ENCODE measurements at regions not wholly inside any gene's neighbourhood (a gene's known extent, or its start where the extent isn't known, plus 50 kb on each side); places are given as distances from the start of the nearest gene placed in this dataset.

GRCh38 chr17:70562137-70562536 lies 392.8 kb downstream of the KCNJ2 start:
- TF ChIP-seq CTCF (IDR thresholded peaks at IDR 0.05; ENCODE audit: insufficient read depth, low read length, poor library complexity, severe bottlenecking) = no peak
- no peak for DNase-seq (ENCODE audit: extremely low read depth, insufficient read length)
- H3K36me3 ChIP-seq (ENCODE audit: control insufficient read depth, insufficient read depth, low read length) = no peaks in the 10 kb centered on the region
- H3K27me3 ChIP-seq (replicated peaks; ENCODE audit: control insufficient read depth, insufficient read depth, low read length) = no peaks in the 10 kb centered on the region
- H3K4me3 ChIP-seq (replicated peaks; ENCODE audit: low read depth, low read length) = no peak overlapping the region

GRCh38 chr17:70563281-70563820 lies 394.0 kb downstream of the KCNJ2 start:
- Histone ChIP-seq H3K36me3 (ENCODE audit: control insufficient read depth, insufficient read depth, low read length) (no peaks in the 10 kb centered on the region), H3K27me3 (replicated peaks; ENCODE audit: control insufficient read depth, insufficient read depth, low read length) (no peaks in the 10 kb centered on the region), H3K4me3 (replicated peaks; ENCODE audit: low read depth, low read length) (no peak overlapping the region)
- no peak for TF ChIP-seq CTCF (IDR thresholded peaks at IDR 0.05; ENCODE audit: insufficient read depth, low read length, poor library complexity, severe bottlenecking)
- no peak for DNase-seq (ENCODE audit: extremely low read depth, insufficient read length)

- H3K4me3 ChIP-seq (replicated peaks; ENCODE audit: low read depth, low read length) = no peak overlapping the region
- H3K36me3 ChIP-seq (ENCODE audit: control insufficient read depth, insufficient read depth, low read length) = no peaks in the 10 kb centered on the region
- no peaks in the 10 kb centered on the region for H3K27me3 ChIP-seq (replicated peaks; ENCODE audit: control insufficient read depth, insufficient read depth, low read length)
- TF ChIP-seq CTCF (IDR thresholded peaks at IDR 0.05; ENCODE audit: insufficient read depth, low read length, poor library complexity, severe bottlenecking) = no peak
- DNase-seq (ENCODE audit: extremely low read depth, insufficient read length) = no peak
These were observed 394.8 kb downstream of the KCNJ2 start for GRCh38 chr17:70564006-70564620.

- TF ChIP-seq CTCF (IDR thresholded peaks at IDR 0.05; ENCODE audit: insufficient read depth, low read length, poor library complexity, severe bottlenecking) = no peak
- no peaks in the 10 kb centered on the region for H3K27me3 ChIP-seq (replicated peaks; ENCODE audit: control insufficient read depth, insufficient read depth, low read length)
- H3K4me3 ChIP-seq (replicated peaks; ENCODE audit: low read depth, low read length) = no peak overlapping the region
- no peaks in the 10 kb centered on the region for H3K36me3 ChIP-seq (ENCODE audit: control insufficient read depth, insufficient read depth, low read length)
- DNase-seq (ENCODE audit: extremely low read depth, insufficient read length) = no peak
These were observed 399.8 kb downstream of the KCNJ2 start for GRCh38 chr17:70569128-70569527.

GRCh38 chr17:70577456-70577855 lies 408.1 kb downstream of the KCNJ2 start:
- no peaks in the 10 kb centered on the region for H3K27me3 ChIP-seq (replicated peaks; ENCODE audit: control insufficient read depth, insufficient read depth, low read length)
- TF ChIP-seq CTCF (IDR thresholded peaks at IDR 0.05; ENCODE audit: insufficient read depth, low read length, poor library complexity, severe bottlenecking) = no peak
- DNase-seq (ENCODE audit: extremely low read depth, insufficient read length) = no peak
- H3K36me3 ChIP-seq (ENCODE audit: control insufficient read depth, insufficient read depth, low read length) = no peaks in the 10 kb centered on the region
- no peak overlapping the region for H3K4me3 ChIP-seq (replicated peaks; ENCODE audit: low read depth, low read length)

GRCh38 chr17:70581459-70581858 lies 412.1 kb downstream of the KCNJ2 start:
- H3K27me3 ChIP-seq (replicated peaks; ENCODE audit: control insufficient read depth, insufficient read depth, low read length) = no peaks in the 10 kb centered on the region
- no peak for TF ChIP-seq CTCF (IDR thresholded peaks at IDR 0.05; ENCODE audit: insufficient read depth, low read length, poor library complexity, severe bottlenecking)
- DNase-seq (ENCODE audit: extremely low read depth, insufficient read length) = no peak
- H3K36me3 ChIP-seq (ENCODE audit: control insufficient read depth, insufficient read depth, low read length) = no peaks in the 10 kb centered on the region
- no peak overlapping the region for H3K4me3 ChIP-seq (replicated peaks; ENCODE audit: low read depth, low read length)

Data from GM06990 (cell line).